ENCODE measurements at regions not wholly inside any gene's neighbourhood (a gene's known extent, or its start where the extent isn't known, plus 50 kb on each side); places are given as distances from the start of the nearest gene placed in this dataset.

DNA sequence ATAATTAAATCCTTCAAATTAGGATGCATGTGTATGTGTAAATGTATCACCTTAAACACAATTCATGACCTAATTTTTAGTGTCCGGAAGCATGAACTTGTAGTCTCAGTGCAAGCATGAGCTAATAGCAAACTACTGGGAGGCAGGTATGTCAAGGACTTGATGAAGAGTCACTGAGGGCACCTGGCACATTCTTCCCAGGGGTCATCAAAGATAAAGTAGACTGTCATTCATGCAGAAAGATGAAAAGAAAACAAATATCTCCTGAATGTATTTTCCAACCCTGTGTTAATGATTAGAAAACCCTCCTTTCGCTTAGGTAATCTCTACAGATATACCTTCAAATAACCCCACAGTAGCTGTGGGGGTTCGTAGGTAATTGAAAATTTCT is 234.9 kb downstream of the SOCS6 start:
- H3K27me3 Mint-ChIP-seq (ENCODE audit: unreplicated experiment): peaks cover 2% of the 10 kb centered on the region
- no peaks in the 10 kb centered on the region for H3K4me1 Mint-ChIP-seq (ENCODE audit: low read depth, unreplicated experiment)
- H3K4me3 Mint-ChIP-seq (ENCODE audit: unreplicated experiment): no peak overlapping the region
- DNase-seq: no peak
- TF ChIP-seq, protein P1, sequence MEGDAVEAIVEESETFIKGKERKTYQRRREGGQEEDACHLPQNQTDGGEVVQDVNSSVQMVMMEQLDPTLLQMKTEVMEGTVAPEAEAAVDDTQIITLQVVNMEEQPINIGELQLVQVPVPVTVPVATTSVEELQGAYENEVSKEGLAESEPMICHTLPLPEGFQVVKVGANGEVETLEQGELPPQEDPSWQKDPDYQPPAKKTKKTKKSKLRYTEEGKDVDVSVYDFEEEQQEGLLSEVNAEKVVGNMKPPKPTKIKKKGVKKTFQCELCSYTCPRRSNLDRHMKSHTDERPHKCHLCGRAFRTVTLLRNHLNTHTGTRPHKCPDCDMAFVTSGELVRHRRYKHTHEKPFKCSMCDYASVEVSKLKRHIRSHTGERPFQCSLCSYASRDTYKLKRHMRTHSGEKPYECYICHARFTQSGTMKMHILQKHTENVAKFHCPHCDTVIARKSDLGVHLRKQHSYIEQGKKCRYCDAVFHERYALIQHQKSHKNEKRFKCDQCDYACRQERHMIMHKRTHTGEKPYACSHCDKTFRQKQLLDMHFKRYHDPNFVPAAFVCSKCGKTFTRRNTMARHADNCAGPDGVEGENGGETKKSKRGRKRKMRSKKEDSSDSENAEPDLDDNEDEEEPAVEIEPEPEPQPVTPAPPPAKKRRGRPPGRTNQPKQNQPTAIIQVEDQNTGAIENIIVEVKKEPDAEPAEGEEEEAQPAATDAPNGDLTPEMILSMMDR (IDR thresholded peaks at IDR 0.05; ENCODE audit: partially characterized antibody, unreplicated experiment): no peak
- H3K9me3 Mint-ChIP-seq (ENCODE audit: unreplicated experiment): no peaks in the 10 kb centered on the region
- no peak overlapping the region for H3K27ac Mint-ChIP-seq (ENCODE audit: unreplicated experiment)
- no peaks in the 10 kb centered on the region for H3K36me3 Mint-ChIP-seq (ENCODE audit: unreplicated experiment)

DNA sequence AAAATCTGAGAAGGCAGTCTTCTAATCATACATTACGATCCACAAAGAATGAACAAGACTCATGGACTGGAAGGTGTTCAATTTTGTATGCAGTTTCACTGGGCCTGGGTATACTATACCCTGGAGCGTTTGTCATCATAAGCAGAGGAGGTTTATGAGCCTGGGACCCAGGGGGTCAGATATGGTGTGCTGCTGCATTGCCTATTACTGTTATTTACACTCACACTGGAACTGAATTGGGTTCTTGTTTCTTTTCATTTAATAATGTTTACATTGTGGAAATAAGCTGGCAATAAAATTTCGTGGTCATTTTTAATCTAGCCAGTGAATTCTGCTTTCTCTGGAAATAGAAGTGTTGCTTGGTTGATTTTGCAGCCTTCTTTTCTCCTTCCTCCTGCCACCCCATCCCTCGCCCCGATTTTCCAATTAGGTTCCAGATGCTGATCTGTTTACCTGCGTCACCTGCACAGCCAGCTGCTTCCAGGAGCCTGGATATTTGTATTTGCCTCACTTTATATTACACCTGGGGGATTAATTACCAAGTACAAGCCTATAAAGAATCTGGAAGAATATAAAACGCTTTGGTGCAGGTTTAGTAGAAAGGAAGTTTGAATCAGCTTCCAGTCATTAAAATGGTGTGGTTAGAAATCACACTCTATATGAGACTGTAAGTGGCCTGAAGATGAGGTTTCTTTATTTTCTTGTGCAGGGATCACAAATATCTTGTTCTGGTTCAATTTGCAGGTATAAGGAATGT is 234.4 kb downstream of the SOCS6 start:
- DNase-seq: no peak
- H3K4me1 Mint-ChIP-seq (ENCODE audit: low read depth, unreplicated experiment): no peaks in the 10 kb centered on the region
- no peak overlapping the region for H3K27ac Mint-ChIP-seq (ENCODE audit: unreplicated experiment)
- H3K9me3 Mint-ChIP-seq (ENCODE audit: unreplicated experiment): no peaks in the 10 kb centered on the region
- H3K27me3 Mint-ChIP-seq (ENCODE audit: unreplicated experiment): peaks cover 2% of the 10 kb centered on the region
- TF ChIP-seq, protein P1 (IDR thresholded peaks at IDR 0.05; ENCODE audit: partially characterized antibody, unreplicated experiment): no peak
- no peaks in the 10 kb centered on the region for H3K36me3 Mint-ChIP-seq (ENCODE audit: unreplicated experiment)
- no peak overlapping the region for H3K4me3 Mint-ChIP-seq (ENCODE audit: unreplicated experiment)

DNA sequence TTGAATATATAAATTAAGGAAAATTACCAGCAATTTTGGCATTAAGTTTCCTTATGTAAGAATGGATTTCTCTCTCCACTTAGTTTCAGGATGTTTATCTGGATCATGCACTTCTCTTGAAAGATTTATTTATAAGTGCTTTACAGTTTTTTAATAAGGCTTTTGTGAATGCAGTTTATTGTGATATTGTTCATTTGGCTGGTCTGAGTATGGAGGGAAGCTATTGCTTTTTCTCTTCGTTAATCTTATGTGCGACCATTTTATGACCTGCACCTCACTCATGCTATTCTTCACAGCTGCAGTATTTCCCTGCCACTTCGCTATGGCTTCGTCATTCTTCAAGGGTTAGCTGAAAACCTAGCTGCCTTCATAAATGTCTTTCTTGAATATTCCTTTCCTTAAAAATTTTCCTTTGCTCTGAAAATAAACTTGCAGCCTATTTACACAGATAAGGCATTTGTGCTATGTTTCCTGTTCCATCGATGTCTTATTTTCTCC is 233.4 kb downstream of the SOCS6 start:
- H3K9me3 Mint-ChIP-seq (ENCODE audit: unreplicated experiment): no peaks in the 10 kb centered on the region
- TF ChIP-seq, protein P1 (IDR thresholded peaks at IDR 0.05; ENCODE audit: partially characterized antibody, unreplicated experiment): no peak
- DNase-seq: no peak
- H3K27ac Mint-ChIP-seq (ENCODE audit: unreplicated experiment): no peak overlapping the region
- H3K4me1 Mint-ChIP-seq (ENCODE audit: low read depth, unreplicated experiment): no peaks in the 10 kb centered on the region
- H3K4me3 Mint-ChIP-seq (ENCODE audit: unreplicated experiment): no peak overlapping the region
- peaks cover 2% of the 10 kb centered on the region for H3K27me3 Mint-ChIP-seq (ENCODE audit: unreplicated experiment)
- H3K36me3 Mint-ChIP-seq (ENCODE audit: unreplicated experiment): no peaks in the 10 kb centered on the region

DNA sequence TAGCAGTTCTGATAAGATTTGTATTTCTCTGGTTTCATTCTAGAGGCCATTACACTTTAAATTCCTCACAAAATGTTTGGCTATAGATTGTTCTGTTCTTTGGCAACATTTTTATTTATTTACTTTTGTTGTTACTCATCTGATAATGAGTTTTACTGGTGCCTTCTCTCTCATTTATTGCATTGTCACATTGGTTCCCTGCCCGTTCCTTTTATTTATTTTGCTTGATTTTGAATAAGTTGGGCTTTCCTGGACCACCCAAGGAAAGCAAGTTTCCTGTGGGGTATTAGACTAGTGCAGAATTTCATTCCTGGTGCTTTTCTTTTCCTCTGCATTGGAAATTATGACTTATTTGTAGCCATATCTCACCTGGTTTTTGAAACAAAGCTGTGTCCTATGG is 232.0 kb downstream of the SOCS6 start:
- Mint-ChIP-seq H3K9me3 (ENCODE audit: unreplicated experiment) (no peaks in the 10 kb centered on the region), H3K4me3 (ENCODE audit: unreplicated experiment) (no peak overlapping the region), H3K27me3 (ENCODE audit: unreplicated experiment) (peaks cover 2% of the 10 kb centered on the region), H3K36me3 (ENCODE audit: unreplicated experiment) (no peaks in the 10 kb centered on the region), H3K4me1 (ENCODE audit: low read depth, unreplicated experiment) (no peaks in the 10 kb centered on the region), H3K27ac (ENCODE audit: unreplicated experiment) (no peak overlapping the region)
- TF ChIP-seq, protein P1 (IDR thresholded peaks at IDR 0.05; ENCODE audit: partially characterized antibody, unreplicated experiment): no peak
- DNase-seq: no peak

DNA sequence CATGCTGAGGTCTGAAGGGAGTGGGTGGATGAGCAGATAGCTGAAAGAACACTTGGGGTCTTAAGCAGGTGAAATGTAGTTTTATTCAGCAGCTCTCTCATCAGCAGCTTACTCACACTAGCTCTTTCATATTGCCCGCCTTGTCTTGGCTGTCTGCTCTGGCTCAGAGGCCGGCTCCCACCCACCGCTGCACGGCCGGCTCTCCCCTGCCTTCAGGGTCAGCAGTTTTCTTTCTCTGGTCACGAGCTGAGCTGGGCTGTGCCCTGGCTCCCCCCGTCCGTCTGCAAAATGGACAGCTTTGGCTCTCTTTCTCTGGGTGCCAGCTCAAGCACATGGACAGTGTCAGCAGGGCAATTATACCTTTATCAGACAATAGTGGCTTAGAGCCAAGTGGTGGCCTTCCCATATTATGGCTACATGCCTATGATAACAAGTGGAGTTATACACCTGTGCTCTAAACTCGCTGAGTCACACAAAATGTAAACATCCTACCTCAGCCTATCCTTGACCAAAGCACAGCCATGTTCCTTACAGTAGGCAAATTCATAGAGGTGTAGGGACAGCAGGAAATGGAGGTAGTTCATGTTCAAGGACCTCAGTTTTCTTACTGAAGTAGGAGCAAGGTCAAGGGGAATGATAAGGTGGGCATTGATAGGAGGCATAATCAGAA is 224.8 kb downstream of the SOCS6 start:
- no peaks in the 10 kb centered on the region for H3K9me3 Mint-ChIP-seq (ENCODE audit: unreplicated experiment)
- no peak overlapping the region for H3K27ac Mint-ChIP-seq (ENCODE audit: unreplicated experiment)
- TF ChIP-seq, protein P1 (IDR thresholded peaks at IDR 0.05; ENCODE audit: partially characterized antibody, unreplicated experiment): no peak
- H3K36me3 Mint-ChIP-seq (ENCODE audit: unreplicated experiment): no peaks in the 10 kb centered on the region
- H3K4me1 Mint-ChIP-seq (ENCODE audit: low read depth, unreplicated experiment): no peaks in the 10 kb centered on the region
- H3K4me3 Mint-ChIP-seq (ENCODE audit: unreplicated experiment): no peak overlapping the region
- peaks cover 2% of the 10 kb centered on the region for H3K27me3 Mint-ChIP-seq (ENCODE audit: unreplicated experiment)
- DNase-seq: no peak
